ENCODE measurements at regions not wholly inside any gene's neighbourhood (a gene's known extent, or its start where the extent isn't known, plus 50 kb on each side); places are given as distances from the start of the nearest gene placed in this dataset.
"Not testable (repeated sequence)": the region's sequence is repeated elsewhere in the genome, so short reads cannot be mapped to it uniquely, and the experiment has no call there.

DNA sequence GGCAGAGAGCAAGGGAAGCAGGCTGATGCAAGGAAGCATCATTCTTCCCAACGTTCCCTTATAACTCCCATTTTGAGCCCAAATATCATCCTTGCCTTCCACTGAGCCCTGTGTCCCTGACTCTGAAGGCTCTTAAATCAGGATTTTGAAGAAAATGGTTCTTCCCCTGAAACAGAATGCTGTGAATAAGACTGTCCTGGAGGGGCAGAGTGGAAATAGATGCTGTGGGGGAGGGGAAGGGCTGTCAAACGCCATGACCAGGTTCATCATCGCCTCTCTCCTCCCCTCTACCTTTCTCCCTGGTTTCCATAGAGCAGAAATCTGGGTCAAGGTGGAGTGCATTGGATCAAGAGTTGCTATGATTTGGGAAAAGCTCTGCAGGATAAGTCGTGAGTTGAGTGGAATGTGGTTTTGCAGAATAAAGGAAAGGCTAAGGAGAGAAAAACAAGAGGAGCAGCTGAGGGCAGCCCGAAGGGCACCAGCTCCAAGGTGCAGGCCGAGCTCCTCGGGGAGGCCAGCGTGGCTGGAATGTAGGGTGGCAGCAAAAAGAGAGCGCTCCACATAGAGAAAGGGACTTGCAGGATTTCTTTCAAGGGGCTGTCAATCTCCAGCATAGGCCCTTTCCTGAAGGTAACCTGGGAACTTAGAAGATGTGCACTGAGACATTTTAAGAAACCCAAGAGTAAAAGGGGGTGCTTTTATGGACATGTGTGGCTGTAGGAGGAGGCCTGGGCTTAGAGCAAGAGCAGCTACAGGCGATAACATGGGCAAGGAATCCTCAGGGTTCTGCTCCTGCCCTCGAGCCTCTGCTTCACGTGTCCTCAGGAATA, 120.8 kb upstream of the CDYL start:
- no peak for DNase-seq

DNA sequence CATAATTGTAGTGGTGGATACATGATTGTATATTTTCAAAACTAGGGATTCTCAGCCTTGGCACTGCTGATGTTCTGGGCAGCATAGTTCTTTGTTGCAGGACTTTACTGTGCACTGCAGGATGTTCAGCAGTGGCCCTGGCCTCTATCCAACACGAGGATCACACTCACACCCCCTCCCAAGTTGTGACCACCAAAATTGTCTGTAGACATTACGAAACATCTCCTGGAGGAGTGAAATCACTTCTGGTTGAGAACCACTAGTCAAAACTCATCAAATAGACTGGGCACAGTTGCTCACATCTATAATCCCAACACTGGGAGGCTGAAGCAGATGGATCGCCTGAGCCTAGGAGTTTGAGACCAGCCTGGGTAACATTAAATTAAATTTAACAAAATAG, 123.1 kb upstream of the CDYL start:
- peak; percentile 28 for DNase-seq

DNA sequence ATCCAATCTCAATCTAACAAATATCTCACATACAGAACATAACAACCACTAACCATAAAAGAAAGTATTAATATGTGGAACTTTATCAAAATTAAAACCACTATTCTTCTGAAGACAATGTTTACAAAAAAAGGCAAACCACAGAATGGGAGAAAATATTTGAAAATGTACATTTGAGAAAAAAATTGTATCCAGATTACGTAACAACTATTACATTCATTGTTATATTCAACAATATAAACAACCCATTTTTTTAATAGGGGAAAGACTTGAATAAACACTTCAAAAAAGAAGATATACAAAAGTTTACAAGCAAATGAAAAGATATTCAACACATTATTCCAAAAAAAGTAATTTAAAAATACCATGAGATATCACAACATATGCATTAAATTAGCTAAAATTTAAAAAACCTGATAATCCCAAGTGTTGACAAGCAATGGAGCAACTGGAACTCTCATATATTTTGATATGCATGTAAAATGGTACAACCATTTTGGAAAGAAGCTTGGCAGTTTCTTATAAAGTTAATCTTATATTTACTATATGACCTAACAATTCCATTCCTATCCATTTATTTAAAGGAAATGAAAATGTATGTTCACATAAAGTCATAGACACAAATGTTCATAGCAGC, 124.3 kb upstream of the CDYL start:
- DNase-seq = no peak

DNA sequence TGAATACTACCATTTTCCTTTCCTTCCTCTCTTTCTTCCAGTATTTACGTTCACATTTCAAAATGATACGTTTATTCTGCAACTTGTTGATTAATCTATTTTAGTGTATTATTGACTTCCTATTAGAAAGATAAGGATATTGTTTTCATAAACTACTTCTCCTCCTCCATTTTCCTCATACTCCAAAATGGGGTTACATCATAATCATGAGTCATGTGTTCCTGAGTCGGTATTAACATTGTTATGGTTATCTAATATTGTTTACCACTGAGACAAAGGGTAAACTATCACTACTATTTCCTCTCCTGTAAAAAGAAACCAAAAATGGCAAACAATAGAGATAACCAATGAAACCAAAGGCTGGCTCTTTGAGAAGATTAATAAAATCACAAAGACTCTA, 126.5 kb upstream of the CDYL start:
- no peak for DNase-seq

DNA sequence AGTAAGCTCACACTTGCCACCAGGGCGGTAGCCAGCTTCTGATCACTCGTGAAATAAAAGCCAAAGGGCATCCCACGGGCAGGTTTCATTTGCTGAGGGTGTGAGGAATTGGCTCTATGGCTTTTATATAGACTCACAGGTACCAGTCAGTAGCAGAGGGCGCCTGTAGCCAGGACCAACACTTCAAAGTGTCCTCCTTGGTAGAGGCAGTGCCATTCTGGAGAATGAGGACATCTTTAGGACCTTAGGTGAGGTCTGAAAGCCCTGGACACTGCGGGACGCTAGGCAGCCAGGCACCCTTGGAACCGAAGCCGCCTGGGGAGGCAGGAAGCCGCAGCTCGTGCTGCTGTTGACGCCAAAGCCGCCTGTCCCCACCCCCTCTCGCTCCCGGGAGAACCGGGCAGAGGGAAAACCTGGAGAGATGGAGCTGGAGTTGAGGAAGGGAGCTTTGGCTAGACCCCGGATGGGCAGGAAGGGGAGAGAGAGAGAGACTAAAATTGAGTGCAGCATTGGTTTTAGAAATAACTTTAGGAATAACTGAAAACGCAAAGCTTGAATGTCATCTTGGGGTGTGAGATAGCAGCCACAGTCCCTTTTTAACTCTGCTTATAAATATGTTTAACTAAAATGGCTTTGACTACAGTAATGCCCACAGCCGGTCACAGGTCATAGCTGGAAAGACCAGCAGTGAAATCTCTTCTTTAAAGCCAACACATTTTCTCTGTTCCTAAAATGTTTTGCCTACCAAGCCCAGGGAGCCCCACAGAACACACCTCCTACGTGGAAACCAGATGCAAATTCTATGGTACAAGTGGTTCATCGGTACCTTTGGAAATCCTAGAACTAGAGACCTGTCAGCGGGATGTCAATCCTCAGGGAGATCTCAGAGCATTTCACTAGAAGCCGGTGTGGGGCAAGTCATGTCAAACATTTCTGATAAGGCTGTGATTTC, 128.5 kb upstream of the CDYL start:
- no peak for DNase-seq

DNA sequence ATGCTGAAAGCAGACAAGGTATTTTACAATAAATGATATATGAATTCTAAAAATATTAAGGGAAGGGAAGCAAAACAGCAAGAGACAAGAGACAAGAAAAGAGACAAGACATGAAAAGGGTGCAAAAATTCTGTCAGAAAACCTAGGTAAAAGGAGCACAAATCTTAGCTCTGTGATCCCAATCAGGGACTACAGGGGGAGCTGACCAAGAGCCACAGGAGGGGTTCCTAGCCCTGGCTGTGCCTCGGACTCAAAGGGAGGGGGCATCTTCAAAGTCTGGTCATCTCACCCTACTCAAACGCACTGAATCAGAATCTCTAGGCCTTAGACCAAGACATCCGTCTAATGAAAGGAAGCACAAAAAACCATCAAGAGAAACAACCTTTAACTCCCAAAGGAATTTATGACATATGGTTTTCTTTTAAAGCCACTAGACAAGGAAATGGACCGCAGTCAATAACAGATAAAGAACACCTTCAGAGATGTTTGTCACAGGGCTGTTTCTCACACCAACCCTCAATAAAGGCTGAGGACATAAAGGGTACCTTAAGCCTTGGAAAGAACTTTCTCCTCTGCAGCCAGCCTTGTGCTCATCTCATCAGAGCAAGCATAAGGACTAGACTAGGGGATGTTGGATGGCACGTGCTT, 130.4 kb upstream of the CDYL start:
- no peak for DNase-seq

DNA sequence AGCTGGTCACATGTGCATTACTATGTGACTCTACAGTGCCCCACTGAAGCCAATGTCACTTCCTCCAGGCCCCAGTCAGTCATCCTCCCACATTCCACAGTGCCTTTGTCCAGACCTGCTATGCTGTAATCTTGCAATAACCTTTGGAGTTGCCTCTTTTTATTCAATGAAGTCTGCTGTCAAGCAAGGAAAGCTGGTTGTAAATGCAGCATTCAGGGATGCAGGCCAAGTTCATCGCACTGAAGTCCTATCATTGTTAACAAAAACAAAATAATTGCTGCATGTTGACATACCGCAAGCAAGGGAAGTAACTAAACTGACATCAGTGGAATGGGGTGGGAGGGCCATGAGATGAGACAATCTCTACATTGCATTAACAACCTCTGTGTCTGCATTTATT, 131.2 kb upstream of the CDYL start:
- DNase-seq = no peak

DNA sequence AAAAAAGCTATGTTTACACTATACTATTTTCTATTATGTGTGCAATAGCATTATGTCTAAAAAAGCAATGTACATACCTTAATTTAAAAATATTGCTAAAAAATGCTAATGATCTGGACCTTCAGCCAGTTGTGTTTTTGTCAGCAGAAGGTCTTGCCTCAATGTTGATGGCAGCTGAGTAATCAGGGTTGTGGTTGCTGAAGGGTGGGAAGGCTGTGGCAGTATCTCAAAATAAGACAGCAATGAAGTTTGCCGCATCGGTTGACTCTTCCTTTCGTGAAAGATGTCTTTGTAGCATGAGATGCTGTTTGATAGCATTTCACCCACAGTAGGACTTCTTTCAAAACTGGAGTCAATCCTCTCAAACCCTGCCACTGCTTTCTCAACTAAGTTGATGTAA, 134.7 kb upstream of the CDYL start:
- DNase-seq = no peak

DNA sequence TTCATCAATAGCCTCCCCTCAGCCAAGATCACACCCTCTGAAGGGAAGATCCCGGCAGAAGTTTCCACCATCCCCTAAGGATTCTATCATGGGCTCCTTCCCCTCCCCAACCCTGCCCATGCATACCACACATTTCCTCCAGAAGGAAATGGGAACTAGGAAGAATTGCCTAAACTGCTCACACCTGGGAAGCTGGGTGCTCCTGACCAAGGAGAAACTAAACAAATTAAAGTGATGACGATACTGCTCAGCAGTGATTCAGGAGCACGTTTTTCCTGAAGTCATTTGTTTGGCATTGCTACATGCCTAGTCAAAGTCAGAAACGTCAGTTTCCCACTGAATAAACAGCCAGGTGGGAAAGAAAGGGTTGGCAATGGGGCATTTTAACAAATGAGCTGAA, 136.1 kb upstream of the CDYL start:
- no peak for DNase-seq

DNA sequence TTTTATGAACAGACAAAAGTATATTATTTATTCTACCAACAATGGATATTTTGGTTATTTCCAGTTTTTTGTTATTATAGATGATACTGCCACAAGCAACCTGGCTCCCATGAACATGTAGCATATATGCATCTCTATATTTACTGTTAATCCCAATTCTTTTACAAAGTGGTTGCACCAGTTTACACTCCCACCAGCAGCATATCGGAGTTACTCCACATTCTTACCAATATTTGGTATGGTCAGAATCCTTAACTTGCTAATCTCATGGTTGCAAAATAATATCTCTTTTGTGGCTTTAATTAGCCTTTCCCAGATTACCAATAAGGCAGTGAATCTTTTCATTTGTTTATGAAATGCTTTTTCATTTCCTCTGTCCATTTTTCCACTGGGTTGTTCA, 137.6 kb upstream of the CDYL start:
- DNase-seq = no peak

DNA sequence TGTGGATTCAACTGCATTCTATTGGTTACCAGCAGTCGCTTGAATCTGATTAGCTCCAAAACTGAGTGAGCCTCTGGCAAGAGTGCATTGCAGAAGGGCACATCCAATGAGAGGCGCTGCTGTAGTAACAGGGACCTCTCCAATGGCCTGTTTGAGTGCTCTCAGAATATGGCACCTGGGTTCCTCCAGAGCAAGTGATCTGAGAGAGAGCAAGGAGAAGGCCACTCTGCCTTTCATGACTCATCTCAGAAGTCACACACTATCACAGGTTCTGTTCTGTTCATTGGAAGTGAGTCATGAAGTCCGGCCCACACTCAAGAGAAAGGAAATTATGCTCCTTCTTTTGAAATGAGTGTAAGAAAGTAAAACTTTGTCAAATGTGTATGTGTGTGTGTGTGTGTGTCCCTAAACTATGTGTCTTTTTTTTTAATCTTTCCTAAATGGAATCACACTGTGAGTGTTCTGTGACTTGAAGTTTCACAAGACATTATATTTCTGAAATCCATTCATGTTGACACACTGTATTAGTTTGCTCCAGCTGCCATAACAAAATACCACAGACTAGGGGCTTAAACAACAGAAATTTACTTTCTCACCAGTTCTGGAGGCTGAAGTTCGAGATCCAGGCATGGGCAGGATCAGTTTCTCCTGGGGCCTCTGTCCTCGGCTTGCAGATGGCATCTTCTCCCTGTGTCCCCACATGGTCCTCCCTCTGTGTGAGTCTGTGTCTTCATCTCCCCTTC, 138.3 kb upstream of the CDYL start:
- peak; percentile 33 for DNase-seq

DNA sequence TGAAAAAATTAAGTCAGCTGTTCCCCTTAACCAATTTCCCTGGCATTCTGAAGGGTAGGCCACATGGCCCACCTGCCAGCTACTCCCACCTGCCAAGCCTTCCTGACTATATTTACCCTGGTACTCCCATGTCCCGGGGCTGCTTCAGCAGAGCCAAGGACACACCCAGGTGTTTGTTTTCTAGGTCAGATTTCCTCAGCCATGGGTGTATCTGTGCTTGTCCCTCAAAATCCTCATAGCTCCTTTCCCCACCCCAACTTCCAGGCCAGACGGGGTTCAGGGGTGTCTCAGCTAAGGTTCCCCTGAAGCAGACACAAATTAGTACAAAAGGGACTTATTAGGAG, 139.4 kb upstream of the CDYL start:
- no peak for DNase-seq

DNA sequence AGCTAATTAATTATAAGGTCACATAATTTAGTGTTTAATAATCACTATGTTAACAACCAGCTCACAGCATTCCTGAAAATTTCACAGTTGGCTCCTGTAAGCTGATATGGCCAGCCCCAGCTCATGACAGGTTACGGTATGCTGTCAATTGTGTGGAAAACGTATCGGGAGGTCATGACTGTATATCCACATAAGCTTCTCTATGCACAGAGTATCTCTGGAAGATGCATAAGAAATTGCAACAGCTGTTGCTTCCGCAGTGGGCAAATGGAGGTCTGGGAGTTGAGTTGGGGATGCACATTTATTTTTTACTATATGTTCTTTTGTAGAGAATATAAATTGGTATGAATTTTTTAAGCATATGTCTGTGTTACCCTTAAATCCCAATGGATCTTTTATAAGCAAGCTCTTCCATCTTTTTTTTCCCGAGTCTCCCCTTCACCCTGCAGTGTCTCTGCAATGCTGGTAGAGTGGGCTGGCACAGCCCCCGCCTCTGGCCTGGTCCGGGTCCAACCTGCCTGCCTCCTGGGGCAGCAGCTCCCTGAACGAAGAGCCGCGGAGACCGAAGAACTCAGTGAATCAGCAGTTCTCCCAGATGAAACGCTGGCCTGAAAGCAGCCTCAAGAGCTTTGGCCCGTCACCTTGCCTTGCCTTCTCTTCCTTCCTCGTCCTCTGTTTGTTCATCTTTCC, 139.9 kb upstream of the CDYL start:
- no peak for DNase-seq

DNA sequence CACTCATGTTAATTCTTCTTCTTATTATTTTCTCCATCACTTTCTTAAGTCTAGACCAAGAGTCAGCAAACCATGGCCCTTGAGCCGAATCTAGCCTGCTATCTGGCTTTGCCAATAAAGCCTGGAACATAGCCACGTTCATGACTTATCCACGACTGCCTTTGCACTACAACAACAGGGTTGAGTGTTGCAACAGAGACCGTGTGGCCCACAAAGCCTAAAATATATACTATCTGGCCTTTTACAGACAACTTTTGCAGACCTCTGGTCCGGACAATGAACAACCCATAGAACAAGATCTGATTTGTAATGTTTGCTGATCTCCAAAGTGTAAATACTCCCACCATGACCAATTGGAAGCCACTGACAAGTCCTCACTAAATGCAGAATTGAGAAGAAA, 140.5 kb upstream of the CDYL start:
- DNase-seq = no peak

DNA sequence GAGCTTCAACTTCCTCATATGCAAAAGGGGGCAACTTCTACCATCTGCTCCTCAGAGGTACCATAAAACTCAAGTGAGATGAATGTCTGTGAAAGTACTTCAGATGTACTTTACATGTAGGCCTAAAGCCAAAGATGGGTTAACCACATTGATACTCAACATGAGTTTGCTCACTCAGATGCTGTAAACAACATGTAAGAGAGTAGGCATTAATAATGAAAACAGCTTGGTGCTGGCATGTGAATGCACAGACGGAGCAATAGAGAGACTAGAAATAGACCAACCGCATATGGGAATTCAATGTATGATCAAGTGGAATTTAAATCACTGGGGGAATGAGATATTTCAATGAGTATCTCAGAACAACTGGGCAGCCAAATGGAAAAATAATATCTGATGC, 143.8 kb upstream of the CDYL start:
- DNase-seq = no peak

DNA sequence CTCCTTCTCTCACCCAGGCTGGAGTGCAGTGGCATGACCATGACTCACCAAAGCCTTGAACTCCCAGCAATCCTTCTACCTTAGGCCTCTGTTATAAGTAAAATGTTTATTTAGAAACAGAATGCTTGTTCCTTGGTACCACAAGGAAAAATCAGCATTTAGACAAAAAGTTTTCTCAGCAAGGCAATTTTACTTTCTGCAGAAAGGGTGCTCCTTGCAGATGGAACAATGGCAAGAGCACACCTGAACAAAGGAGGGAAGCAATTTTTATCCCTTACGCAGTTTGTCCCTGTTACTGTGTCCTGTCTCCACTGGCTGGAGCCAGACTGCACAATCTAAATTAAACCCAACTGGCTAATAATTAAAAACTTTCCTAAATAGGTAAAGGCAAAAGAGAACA, 146.4 kb upstream of the CDYL start:
- DNase-seq = not testable (repeated sequence)

DNA sequence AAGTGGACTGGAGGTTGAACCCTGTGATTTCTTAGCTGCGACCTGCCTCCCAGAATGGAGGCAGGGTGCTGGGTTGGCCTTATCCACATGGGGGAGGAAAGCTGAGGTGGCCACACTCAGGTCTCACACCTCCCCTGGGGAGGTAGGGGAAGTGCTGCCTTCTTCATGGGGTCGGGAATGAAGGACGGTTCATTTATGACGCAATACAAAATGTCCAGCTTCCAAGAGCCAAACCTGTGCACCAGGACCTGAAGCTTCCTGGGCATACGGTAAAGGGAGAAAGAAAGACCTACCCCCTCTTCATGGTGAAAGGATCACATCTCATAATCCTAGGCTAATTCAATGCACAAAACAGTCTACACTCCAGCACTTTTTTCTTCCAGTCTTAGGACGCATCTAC, 150.6 kb upstream of the CDYL start:
- no peak for DNase-seq

DNA sequence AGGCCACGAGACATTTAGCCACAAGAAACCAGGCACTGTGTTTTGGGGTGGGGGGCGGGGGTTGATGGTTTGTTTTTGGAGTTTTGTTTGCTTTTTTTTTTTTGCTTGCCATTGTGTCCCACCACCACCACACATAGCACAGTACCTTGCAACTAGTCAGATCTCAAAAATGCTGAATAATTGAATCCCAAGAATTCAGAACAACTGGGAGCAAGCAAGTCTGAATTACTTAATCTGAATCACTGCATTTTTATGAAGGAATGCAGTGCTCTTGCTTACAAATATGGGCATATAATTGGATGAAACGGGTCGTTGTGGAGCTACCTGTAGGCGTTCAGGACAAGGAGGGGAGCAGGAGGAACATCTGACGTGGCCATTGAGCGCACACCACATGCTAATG, 151.5 kb upstream of the CDYL start:
- DNase-seq = no peak

DNA sequence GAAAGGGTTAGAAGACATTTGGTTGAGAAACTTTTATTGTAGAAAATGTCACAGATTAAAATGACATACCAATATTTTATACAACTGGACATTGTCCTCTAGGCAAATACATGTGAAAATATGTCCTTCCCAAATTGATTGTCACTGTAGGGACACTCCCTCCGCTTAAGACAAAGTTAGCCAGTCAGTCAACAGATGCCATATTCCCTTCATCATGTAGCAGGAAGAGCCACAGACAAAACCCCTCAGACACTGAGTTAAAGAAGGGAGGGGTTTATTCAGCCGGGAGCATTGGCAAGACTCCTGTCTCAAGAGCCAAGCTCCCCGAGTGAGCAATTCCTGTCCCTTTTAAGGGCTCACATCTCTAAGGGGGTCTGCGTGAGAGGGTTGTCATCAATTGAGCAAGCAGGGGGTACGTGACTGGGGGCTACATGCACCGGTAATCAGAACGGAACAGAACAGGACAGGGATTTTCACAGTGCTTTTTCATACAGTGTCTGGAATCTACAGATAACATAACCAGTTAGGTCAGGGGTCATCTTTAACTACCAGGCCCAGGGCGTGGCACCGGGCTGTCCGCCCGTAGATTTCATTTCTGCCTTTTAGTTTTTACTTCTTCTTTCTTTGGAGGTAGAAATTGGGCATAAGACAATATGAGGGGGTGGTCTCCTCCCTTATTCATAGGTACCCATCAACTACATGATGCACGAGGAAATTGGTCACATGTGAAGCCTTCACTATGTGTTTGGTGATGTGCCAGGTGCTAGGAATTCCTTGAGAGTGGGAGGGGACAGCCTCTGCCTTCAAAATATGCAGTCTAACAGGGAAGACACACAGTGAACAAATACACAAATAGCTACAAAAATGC, 155.7 kb upstream of the CDYL start:
- no peak for DNase-seq

DNA sequence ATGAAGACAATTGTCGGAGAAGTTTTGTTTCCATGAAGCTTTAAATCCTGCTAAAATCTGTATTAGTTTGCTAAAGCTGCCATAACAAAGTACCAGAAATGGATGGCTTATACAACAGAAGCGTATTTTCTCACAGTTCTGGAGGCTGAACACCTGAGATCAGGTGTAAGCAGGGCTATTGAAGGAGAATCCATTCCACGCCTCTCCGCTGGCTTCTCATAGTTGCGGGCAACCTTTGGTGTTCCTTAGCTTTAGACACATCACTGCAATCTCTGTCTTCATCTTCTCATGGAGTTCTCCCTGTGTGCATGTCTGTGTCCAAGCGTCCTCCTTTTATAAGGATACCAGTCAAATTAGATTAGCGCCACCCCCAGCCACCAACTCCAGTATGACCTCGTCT, 159.9 kb upstream of the CDYL start:
- no peak for DNase-seq

DNA sequence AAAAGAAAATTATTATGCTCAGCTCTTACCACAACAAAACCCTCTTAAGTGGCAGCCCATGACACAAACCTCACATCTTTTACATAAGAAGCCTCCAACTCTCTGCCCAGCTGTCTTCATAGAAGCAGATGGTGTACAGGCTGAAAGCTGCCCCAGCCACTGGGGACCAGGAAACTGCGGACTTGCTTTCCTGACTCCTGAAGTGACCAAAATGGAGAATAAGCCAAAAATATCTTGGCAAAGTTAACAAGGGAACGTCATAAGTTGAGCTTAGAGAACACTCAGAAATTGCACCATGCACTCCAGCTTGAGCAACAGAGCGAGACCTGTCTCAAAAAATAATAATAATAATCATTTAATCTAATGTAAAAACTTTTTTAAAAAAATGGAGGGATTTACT, 160.3 kb upstream of the CDYL start:
- DNase-seq = no peak
